ENCODE measurements at regions not wholly inside any gene's neighbourhood (a gene's known extent, or its start where the extent isn't known, plus 50 kb on each side); places are given as distances from the start of the nearest gene placed in this dataset.

DNA sequence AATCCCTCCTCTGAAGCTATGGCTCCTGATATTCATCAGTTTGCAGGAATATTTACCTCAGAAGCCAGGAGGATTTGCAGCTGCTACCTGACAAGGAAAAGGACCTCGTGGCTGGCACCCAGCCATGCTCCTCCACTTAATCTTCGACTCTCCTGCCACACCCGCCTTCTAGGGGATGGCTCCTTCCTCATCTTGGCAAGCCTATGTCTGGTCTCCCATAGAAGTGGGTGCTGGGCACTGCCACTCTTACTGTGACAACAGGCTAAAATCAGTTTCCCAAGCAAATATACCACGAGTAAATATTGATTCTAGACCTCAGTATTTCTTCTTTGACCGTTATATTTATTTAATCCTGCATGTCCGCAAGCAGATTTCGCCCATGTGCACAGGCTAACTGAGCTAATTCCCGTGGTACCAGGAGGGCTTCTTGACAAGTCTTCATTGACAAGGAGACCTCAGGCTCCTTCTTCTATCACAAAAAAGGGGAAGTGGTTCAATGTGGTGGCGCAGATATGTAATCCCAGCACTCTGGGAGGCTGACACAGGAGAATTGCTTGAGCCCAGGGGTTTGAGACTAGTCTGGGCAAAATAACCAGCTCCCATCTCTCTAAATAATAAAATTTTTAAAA is 52.6 kb upstream of the DCTD start:
- DNase-seq, result no peak

- no peak for DNase-seq
Observed at GRCh38 chr4:182968917-182969650, 51.9 kb upstream of the DCTD start.

- no peak for DNase-seq
Observed at GRCh38 chr4:182967403-182967802, 50.2 kb upstream of the DCTD start.

Data from fibroblast of skin of right quadriceps (primary cell).